Keratinocyte (primary cell): ENCODE measurements at regions not wholly inside any gene's neighbourhood (a gene's known extent, or its start where the extent isn't known, plus 50 kb on each side); places are given as distances from the start of the nearest gene placed in this dataset.

Experiments
- DNase-seq: peaks from one replicate; pipeline ENCODE4 v3.0.0-alpha.2; 2011; ENCODE audit warnings: low read depth, missing footprints, low spot score
- FAIRE-seq: peaks from 2 replicates; lab custom pipeline; 2011; peaks lifted over from hg19 to GRCh38; lab: Jason Lieb, UNC
- H2AFZ ChIP-seq: 2 replicates; pipeline ENCODE4 v1.6.0; 2012; ENCODE audit warnings: low read length, control low read depth, inconsistent platforms; ENCODE audit not compliant: control insufficient read depth
- H3K27ac ChIP-seq: 2 replicates; pipeline ENCODE4 v1.5.1; 2011; ENCODE audit warnings: low read length; ENCODE audit not compliant: control insufficient read depth, insufficient read depth
- H3K27me3 ChIP-seq: 3 replicates; pipeline ENCODE4 v1.6.0; 2011; ENCODE audit warnings: low read length; ENCODE audit not compliant: control insufficient read depth, insufficient read depth; ENCODE audit errors: extremely low read depth
- H3K36me3 ChIP-seq, 2 experiments: 2 replicates in 1 of 2; 3 replicates in 1 of 2; pipeline ENCODE4 v1.5.1; 2011; ENCODE audit warnings: low read length in 2 of 2, mild to moderate bottlenecking in 1 of 2; ENCODE audit not compliant: control insufficient read depth in 2 of 2, insufficient read depth in 2 of 2; ENCODE audit errors: extremely low read depth in 1 of 2
- H3K4me1 ChIP-seq: 3 replicates; pipeline ENCODE4 v1.5.1; 2011; ENCODE audit warnings: low read length; ENCODE audit not compliant: control insufficient read depth, insufficient read depth; ENCODE audit errors: extremely low read depth
- H3K4me2 ChIP-seq: 3 replicates; pipeline ENCODE4 v1.6.0; 2011; ENCODE audit warnings: low read depth, low read length; ENCODE audit not compliant: control insufficient read depth, insufficient read depth; ENCODE audit errors: extremely low read depth
- H3K4me3 ChIP-seq, 3 experiments: fragments of 200-600 bp in 1 of 3; sonication (generic) in 1 of 3; 2 replicates in 2 of 3; 3 replicates in 1 of 3; pipeline ENCODE4 v1.5.1; 2011 to 2016; ENCODE audit warnings: low read length in 3 of 3, mild to moderate bottlenecking in 3 of 3, control low read depth in 2 of 3, inconsistent platforms in 1 of 3, low read depth in 1 of 3, mixed read lengths in 1 of 3, mixed run types in 1 of 3, moderate library complexity in 1 of 3; ENCODE audit not compliant: control insufficient read depth in 2 of 3, insufficient read depth in 2 of 3; ENCODE audit errors: extremely low read depth in 1 of 3
- H3K79me2 ChIP-seq: 2 replicates; pipeline ENCODE4 v1.6.0; 2012; ENCODE audit warnings: low read length; ENCODE audit not compliant: control insufficient read depth, insufficient read depth
- H3K9ac ChIP-seq: 3 replicates; pipeline ENCODE4 v1.6.0; 2011; ENCODE audit warnings: low read length; ENCODE audit not compliant: control insufficient read depth, insufficient read depth; ENCODE audit errors: extremely low read depth
- H3K9me1 ChIP-seq: 3 replicates; pipeline ENCODE4 v1.6.0; 2011; ENCODE audit warnings: low read length; ENCODE audit not compliant: control insufficient read depth, insufficient read depth; ENCODE audit errors: extremely low read depth
- H3K9me3 ChIP-seq: 2 replicates; pipeline ENCODE4 v1.5.1; 2012; ENCODE audit warnings: low read depth, low read length; ENCODE audit not compliant: control insufficient read depth
- H4K20me1 ChIP-seq: 3 replicates; pipeline ENCODE4 v1.6.0; 2011; ENCODE audit warnings: low read length; ENCODE audit not compliant: control insufficient read depth, insufficient read depth; ENCODE audit errors: extremely low read depth
- EZH2 ChIP-seq: IDR thresholded peaks from one replicate; pipeline ENCODE4 v1.6.1; 2012; ENCODE audit warnings: inconsistent platforms, mild to moderate bottlenecking, low read length, moderate library complexity
- dilution Hi-C: fragments of 300-500 bp; cut with MboI; formaldehyde crosslinking; loops from one replicate; pipeline ENCODE4 v1.7.0; 2020; ENCODE audit warnings: low sequenced_read_pairs; ENCODE audit not compliant: extremely low pct_ligation_motif_present
- TF ChIP-seq, protein P1 (sequence below), 3 experiments: IDR thresholded peaks in 1 of 3; conservative IDR thresholded peaks in 1 of 3; optimal IDR thresholded peaks in 1 of 3; 2 replicates in 2 of 3; 3 replicates in 1 of 3; pipeline versions ENCODE3 to v1.5.1; 2011; ENCODE audit warnings: low read length in 3 of 3, mild to moderate bottlenecking in 3 of 3, moderate library complexity in 2 of 3, control low read depth in 1 of 3, inconsistent platforms in 1 of 3; ENCODE audit not compliant: insufficient read depth in 2 of 3; ENCODE audit errors: extremely low read depth in 1 of 3

DNA sequence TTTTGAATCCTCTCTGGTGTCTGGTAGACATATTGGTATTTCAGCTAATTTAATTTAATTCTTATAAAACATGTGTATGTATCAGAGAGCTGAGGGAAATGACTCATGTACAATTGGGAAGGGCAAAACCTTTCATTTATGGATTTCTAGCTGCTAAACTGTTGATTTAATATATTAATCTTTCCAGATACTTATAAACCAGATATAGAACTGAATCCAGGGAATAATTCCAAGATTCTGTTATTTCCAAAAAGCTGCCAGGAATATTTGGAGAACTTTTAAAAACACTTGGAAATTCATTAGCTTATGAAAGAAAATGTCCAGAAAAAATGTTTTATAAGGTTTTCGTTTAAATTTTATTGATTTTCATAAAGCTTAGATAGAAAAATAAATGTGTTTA lies 295.5 kb downstream of the YTHDC2 start:
- TF ChIP-seq, protein P1, sequence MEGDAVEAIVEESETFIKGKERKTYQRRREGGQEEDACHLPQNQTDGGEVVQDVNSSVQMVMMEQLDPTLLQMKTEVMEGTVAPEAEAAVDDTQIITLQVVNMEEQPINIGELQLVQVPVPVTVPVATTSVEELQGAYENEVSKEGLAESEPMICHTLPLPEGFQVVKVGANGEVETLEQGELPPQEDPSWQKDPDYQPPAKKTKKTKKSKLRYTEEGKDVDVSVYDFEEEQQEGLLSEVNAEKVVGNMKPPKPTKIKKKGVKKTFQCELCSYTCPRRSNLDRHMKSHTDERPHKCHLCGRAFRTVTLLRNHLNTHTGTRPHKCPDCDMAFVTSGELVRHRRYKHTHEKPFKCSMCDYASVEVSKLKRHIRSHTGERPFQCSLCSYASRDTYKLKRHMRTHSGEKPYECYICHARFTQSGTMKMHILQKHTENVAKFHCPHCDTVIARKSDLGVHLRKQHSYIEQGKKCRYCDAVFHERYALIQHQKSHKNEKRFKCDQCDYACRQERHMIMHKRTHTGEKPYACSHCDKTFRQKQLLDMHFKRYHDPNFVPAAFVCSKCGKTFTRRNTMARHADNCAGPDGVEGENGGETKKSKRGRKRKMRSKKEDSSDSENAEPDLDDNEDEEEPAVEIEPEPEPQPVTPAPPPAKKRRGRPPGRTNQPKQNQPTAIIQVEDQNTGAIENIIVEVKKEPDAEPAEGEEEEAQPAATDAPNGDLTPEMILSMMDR (optimal IDR thresholded peaks at IDR 0.05 in 1 of 3, IDR thresholded peaks at IDR 0.05 in 1 of 3, conservative IDR thresholded peaks at IDR 0.05 in 1 of 3; ENCODE audit: extremely low read depth in 1 of 3, insufficient read depth in 2 of 3, low read length in 3 of 3) = no peak
- TF ChIP-seq EZH2 = no peak
- Histone ChIP-seq H3K4me1 (peaks cover 3% of the 10 kb centered on the region), H3K27me3 (no peaks in the 10 kb centered on the region), H3K9me3 (no peaks in the 10 kb centered on the region), H3K4me3 (no peak overlapping the region), H3K36me3 (no peaks in the 10 kb centered on the region), H3K4me2 (no peak overlapping the region), H3K9me1 (no peaks in the 10 kb centered on the region), H3K79me2 (no peaks in the 10 kb centered on the region), H3K27ac (no peak overlapping the region), H2AFZ (no peak overlapping the region), H4K20me1 (no peaks in the 10 kb centered on the region), H3K9ac (no peak overlapping the region)
- dilution Hi-C loops = no loop called here
- no peak for DNase-seq
- no peak for FAIRE-seq

DNA sequence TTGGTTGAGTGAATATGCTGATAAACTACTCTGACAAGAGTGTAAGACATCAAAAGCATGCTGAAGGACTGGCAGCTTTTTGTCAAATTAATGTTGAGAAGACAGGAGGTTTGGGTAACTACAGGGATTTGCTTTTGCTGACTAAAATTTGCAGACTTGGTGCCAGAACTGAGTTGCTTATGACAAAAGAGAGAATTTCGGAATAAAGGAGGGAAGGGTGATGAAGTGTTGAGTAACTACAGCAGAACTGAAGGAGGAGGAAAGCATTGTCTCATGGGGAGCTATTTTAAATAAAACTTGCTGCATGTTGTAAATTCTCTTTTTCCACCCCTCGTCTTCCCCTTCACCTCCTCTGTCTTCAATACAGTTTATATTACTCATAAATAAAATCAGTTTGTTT lies 296.1 kb downstream of the YTHDC2 start:
- Histone ChIP-seq H3K9me3 (no peaks in the 10 kb centered on the region), H2AFZ (no peak overlapping the region), H3K9ac (no peak overlapping the region), H3K79me2 (no peaks in the 10 kb centered on the region), H3K4me2 (no peak overlapping the region), H3K4me1 (peaks cover 3% of the 10 kb centered on the region), H3K27me3 (no peaks in the 10 kb centered on the region), H4K20me1 (no peaks in the 10 kb centered on the region), H3K36me3 (no peaks in the 10 kb centered on the region), H3K9me1 (no peaks in the 10 kb centered on the region), H3K4me3 (no peak overlapping the region), H3K27ac (no peak overlapping the region)
- TF ChIP-seq, protein P1 (optimal IDR thresholded peaks at IDR 0.05 in 1 of 3, IDR thresholded peaks at IDR 0.05 in 1 of 3, conservative IDR thresholded peaks at IDR 0.05 in 1 of 3; ENCODE audit: extremely low read depth in 1 of 3, insufficient read depth in 2 of 3, low read length in 3 of 3) = no peak
- TF ChIP-seq EZH2 = no peak
- no peak for DNase-seq
- dilution Hi-C loops = no loop called here
- no peak for FAIRE-seq
